Panc1 (cell line): ENCODE measurements at regions not wholly inside any gene's neighbourhood (a gene's known extent, or its start where the extent isn't known, plus 50 kb on each side); places are given as distances from the start of the nearest gene placed in this dataset.

Experiments used
- ATAC-seq: fragments of 200-7000 bp; cut with Tn5 transposase; 2 replicates; pipeline ENCODE4 v1.9.1; 2020; ENCODE audit warnings: mild to moderate bottlenecking, moderate library complexity
- BruUV-seq: library from RNA; stranded (reverse); fragments of 400-500 nt; replicated peaks from 2 replicates; lab custom pipeline; 2021; lab: Mats Ljungman, UMichigan
- CTCF ChIA-PET: fragments of 300-600 bp; sonication (Branson Sonifier 250); formaldehyde crosslinking; loops from one replicate; lab custom pipeline; 2022; ENCODE audit warnings: antibody characterized with exemption; lab: Charles Lee
- POLR2A ChIA-PET: fragments of 300-600 bp; sonication (Branson Sonifier 250); formaldehyde crosslinking; loops from one replicate; lab custom pipeline; 2022; ENCODE audit warnings: antibody characterized with exemption; lab: Charles Lee
- DNase-seq: peaks from one replicate; pipeline ENCODE4 v3.0.0-alpha.2; 2010; ENCODE audit warnings: low read depth, low spot score
- H3K27ac ChIP-seq: 2 replicates; pipeline ENCODE4 v1.5.1; 2011; ENCODE audit warnings: mild to moderate bottlenecking, low read length, inconsistent platforms
- H3K27me3 ChIP-seq: fragments of 200-500 bp; sonication (Bioruptor generic); 2 replicates; pipeline ENCODE4 v1.6.0; 2014; ENCODE audit warnings: low read length, inconsistent platforms; ENCODE audit not compliant: control insufficient read depth, insufficient read depth
- H3K36me3 ChIP-seq: fragments of 200-500 bp; sonication (Bioruptor generic); 2 replicates; pipeline ENCODE4 v1.5.1; 2014; ENCODE audit warnings: inconsistent platforms, mild to moderate bottlenecking, low read length, moderate library complexity; ENCODE audit not compliant: control insufficient read depth, insufficient read depth
- H3K4me1 ChIP-seq: 2 replicates; pipeline ENCODE4 v1.5.1; 2011; ENCODE audit warnings: inconsistent platforms, mild to moderate bottlenecking, low read length, moderate library complexity; ENCODE audit not compliant: control insufficient read depth, insufficient read depth
- H3K4me3 ChIP-seq, 2 experiments: 2 replicates each; pipeline ENCODE4 v1.5.1; 2011 to 2012; ENCODE audit warnings: low read depth in 2 of 2, low read length in 2 of 2, mild to moderate bottlenecking in 2 of 2, inconsistent platforms in 1 of 2, moderate library complexity in 1 of 2
- H3K9me3 ChIP-seq: fragments of 200-500 bp; sonication (Bioruptor generic); 2 replicates; pipeline ENCODE4 v1.5.1; 2014; ENCODE audit warnings: low read depth, mild to moderate bottlenecking, inconsistent platforms, low read length, moderate library complexity; ENCODE audit not compliant: control insufficient read depth, insufficient read depth
- CTCF ChIP-seq: fragments of 450-650 bp; IDR thresholded peaks from 2 replicates; pipeline ENCODE4 v1.5.1; 2017; ENCODE audit warnings: mild to moderate bottlenecking
- POLR2AphosphoS5 ChIP-seq: IDR thresholded peaks from 2 replicates; pipeline ENCODE4 v1.6.1; 2012; ENCODE audit warnings: mild to moderate bottlenecking, low read depth, low read length, moderate library complexity
- REST ChIP-seq, 2 experiments: IDR thresholded peaks; 2 replicates each; pipeline ENCODE4 v1.6.1; 2011 to 2012; ENCODE audit warnings: low read depth in 2 of 2, control low read depth in 1 of 2, low read length in 1 of 2, mild to moderate bottlenecking in 1 of 2, moderate library complexity in 1 of 2; ENCODE audit not compliant: insufficient read depth in 1 of 2
- TCF7L2 ChIP-seq: IDR thresholded peaks from 2 replicates; pipeline ENCODE4 v1.6.1; 2011; ENCODE audit warnings: mild to moderate bottlenecking, low read depth, low read length, inconsistent platforms
- in situ Hi-C: cut with HindIII; loops from 2 replicates; pipeline ENCODE4 v1.10.0; 2016; ENCODE audit warnings: low sequenced_read_pairs, low pct_unique_long_range_greater_than_20kb
- intact Hi-C: fragments of 100-400 bp; cut with micrococcal nuclease; formaldehyde crosslinking; loops from one replicate; pipeline ENCODE4 v1.10.0; 2022; ENCODE audit not compliant: unreplicated experiment

GRCh38 chr1:99467645-99468044, 178.3 kb upstream of the PALMD start:
- ChIA-PET CTCF (no interaction called here), POLR2A (no interaction called here)
- Histone ChIP-seq H3K9me3 (no peaks in the 10 kb centered on the region), H3K36me3 (no peaks in the 10 kb centered on the region), H3K27me3 (no peaks in the 10 kb centered on the region), H3K4me3 (no peak overlapping the region), H3K27ac (no peak overlapping the region), H3K4me1 (no peaks in the 10 kb centered on the region)
- ATAC-seq (no peak), DNase-seq (no peak)
- no TSS peak for BruUV-seq
- intact Hi-C loops (no loop called here), in situ Hi-C loops (no loop called here)
- TF ChIP-seq CTCF (no peak), REST (IDR thresholded peaks at IDR 0.05; ENCODE audit: insufficient read depth in 1 of 2, low read depth in 2 of 2, low read length in 1 of 2) (no peak), TCF7L2 (no peak), POLR2AphosphoS5 (no peak)

- no TSS peak for BruUV-seq
- no peaks in the 10 kb centered on the region for H3K27me3 ChIP-seq
- ChIA-PET CTCF (no interaction called here), POLR2A (no interaction called here)
- in situ Hi-C loops (no loop called here), intact Hi-C loops (no loop called here)
- DNase-seq (no peak), ATAC-seq (no peak)
- TF ChIP-seq POLR2AphosphoS5 (no peak), REST (IDR thresholded peaks at IDR 0.05; ENCODE audit: insufficient read depth in 1 of 2, low read depth in 2 of 2, low read length in 1 of 2) (no peak)
- no peak overlapping the region for H3K4me3 ChIP-seq
- H3K4me1 ChIP-seq, result no peaks in the 10 kb centered on the region
- no peak overlapping the region for H3K27ac ChIP-seq
- no peaks in the 10 kb centered on the region for H3K9me3 ChIP-seq
- H3K36me3 ChIP-seq, result no peaks in the 10 kb centered on the region
These were observed 176.4 kb upstream of the PALMD start for GRCh38 chr1:99469550-99469971.
